HEK293T (cell line): ENCODE measurements at regions not wholly inside any gene's neighbourhood (a gene's known extent, or its start where the extent isn't known, plus 50 kb on each side); places are given as distances from the start of the nearest gene placed in this dataset.

Experiments used
- BHLHE40 ChIP-seq: fragments of 450-650 bp; IDR thresholded peaks from 2 replicates; pipeline ENCODE4 v1.6.1; 2016; ENCODE audit warnings: mild to moderate bottlenecking, moderate library complexity, borderline replicate concordance
- FOXM1 ChIP-seq: fragments of 450-650 bp; IDR thresholded peaks from 2 replicates; pipeline ENCODE4 v1.6.1; 2017; ENCODE audit warnings: mild to moderate bottlenecking, borderline replicate concordance
- HDGF ChIP-seq: fragments of 450-650 bp; IDR thresholded peaks from 2 replicates; pipeline ENCODE4 v1.6.1; 2017; ENCODE audit warnings: antibody characterized with exemption, borderline replicate concordance
- L3MBTL2 ChIP-seq: fragments of 450-650 bp; conservative IDR thresholded peaks from 2 replicates; pipeline ENCODE4 v1.6.1; 2016; ENCODE audit warnings: mild to moderate bottlenecking
- TARDBP ChIP-seq: fragments of 450-650 bp; IDR thresholded peaks from 2 replicates; pipeline ENCODE4 v1.6.1; 2016

DNA sequence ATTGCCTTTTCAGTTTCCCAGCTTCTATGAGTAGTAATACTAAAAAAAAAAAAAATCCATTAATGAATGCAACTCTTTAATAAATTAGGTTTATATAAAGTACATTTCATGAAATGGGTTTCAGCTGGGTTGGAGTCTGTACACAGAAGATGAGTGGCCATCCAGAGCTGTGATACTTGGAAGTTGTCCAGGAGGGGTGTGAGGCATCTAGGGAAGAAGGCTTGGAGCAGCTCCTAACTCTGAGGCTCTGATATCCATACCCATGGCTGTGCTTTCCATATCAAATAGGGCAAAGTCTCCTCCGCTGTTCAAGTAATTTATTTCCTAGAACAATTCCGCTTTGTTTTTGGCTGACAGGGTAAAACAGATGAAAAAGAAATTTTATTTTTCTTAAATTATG lies 423.3 kb upstream of the TENM3 start:
- TF ChIP-seq FOXM1: no peak
- no peak for TF ChIP-seq TARDBP
- TF ChIP-seq BHLHE40: no peak
- no peak for TF ChIP-seq HDGF
- no peak for TF ChIP-seq L3MBTL2
